SK-N-MC (cell line): ENCODE measurements at regions not wholly inside any gene's neighbourhood (a gene's known extent, or its start where the extent isn't known, plus 50 kb on each side); places are given as distances from the start of the nearest gene placed in this dataset.

Source experiments
- EZH2 ChIP-seq: fragments of 200-600 bp; sonication (generic); IDR thresholded peaks from one replicate; pipeline ENCODE4 v1.6.1; 2017; ENCODE audit warnings: antibody characterized with exemption
- POLR2AphosphoS5 ChIP-seq: IDR thresholded peaks from 2 replicates; pipeline ENCODE4 v1.6.1; 2012; ENCODE audit warnings: mild to moderate bottlenecking, low read depth, low read length, borderline replicate concordance

DNA sequence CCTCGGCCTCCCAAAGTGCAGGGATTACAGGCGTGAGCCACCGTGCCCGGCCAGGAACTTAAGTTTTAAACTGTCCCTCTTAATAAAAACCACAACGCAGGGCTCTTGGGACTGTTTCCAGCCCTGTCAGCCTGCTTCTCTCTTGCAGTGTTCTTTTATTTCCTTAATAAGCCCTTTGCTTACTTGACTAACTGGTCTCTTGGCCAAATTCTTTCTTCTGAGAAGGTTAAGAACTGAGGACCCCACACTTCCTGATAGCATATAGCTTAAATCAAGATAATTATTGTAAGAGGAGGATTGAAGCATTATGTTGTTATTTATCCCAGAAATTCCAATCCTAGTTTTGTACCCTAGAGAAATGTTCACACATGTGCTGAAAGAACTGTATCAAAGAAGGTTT is 128.2 kb upstream of the UXS1 start:
- TF ChIP-seq POLR2AphosphoS5 = no peak
- TF ChIP-seq EZH2 = no peak
